HCT116 (cell line): ENCODE measurements at regions not wholly inside any gene's neighbourhood (a gene's known extent, or its start where the extent isn't known, plus 50 kb on each side); places are given as distances from the start of the nearest gene placed in this dataset.

Experiments
- ATAC-seq: fragments of 200-7000 bp; cut with Tn5 transposase; 2 replicates; pipeline ENCODE4 v1.9.1; 2020; ENCODE audit warnings: mild to moderate bottlenecking, moderate library complexity
- BruUV-seq: library from RNA; stranded (reverse); fragments of 400-500 nt; replicated peaks from 2 replicates; lab custom pipeline; 2021; lab: Mats Ljungman, UMichigan
- CTCF ChIA-PET: fragments of 300-600 bp; sonication (Branson Sonifier 250); formaldehyde crosslinking; loops from one replicate; lab custom pipeline; 2021; ENCODE audit warnings: antibody characterized with exemption; lab: Charles Lee
- POLR2A ChIA-PET: fragments of 300-600, 350-600 bp; sonication (Branson Sonifier 250); formaldehyde crosslinking; loops from one replicate; lab custom pipeline; 2021; ENCODE audit warnings: antibody characterized with exemption; lab: Charles Lee
- RAD21 ChIA-PET, 2 experiments: fragments of 300-600 bp; sonication (Branson Sonifier 250); formaldehyde crosslinking; loops; one replicate each; lab custom pipeline; 2023; ENCODE audit warnings: low total read pairs in 2 of 2; ENCODE audit not compliant: uncharacterized antibody in 2 of 2, unreplicated experiment in 2 of 2, low non-redundant PET in 1 of 2; lab: Charles Lee
- DNase-seq: peaks from one replicate; pipeline ENCODE4 v3.0.0-alpha.2; 2010; ENCODE audit warnings: low read depth, low spot score
- H2AFZ ChIP-seq: fragments of 200-600 bp; shearing (Covaris generic), sonication (generic); 2 replicates; pipeline ENCODE4 v1.6.1; 2017; ENCODE audit warnings: low read depth, mixed run types, mixed read lengths, antibody characterized with exemption, low read length; ENCODE audit not compliant: poor library complexity, severe bottlenecking
- H3K27ac ChIP-seq: 2 replicates; pipeline ENCODE4 v1.5.1; 2012; ENCODE audit warnings: low read depth, low read length
- H3K27me3 ChIP-seq: fragments of 200-600 bp; sonication (generic); 2 replicates; pipeline ENCODE4 v1.6.1; 2016; ENCODE audit warnings: mixed run types, low read length, mixed read lengths; ENCODE audit not compliant: insufficient read depth
- H3K36me3 ChIP-seq, 2 experiments: fragments of 200-500 bp in 1 of 2; fragments of 200-600 bp in 1 of 2; sonication (Bioruptor generic) in 1 of 2; sonication (generic) in 1 of 2; 2 replicates each; pipeline versions ENCODE4 v1.5.1 to v1.6.1; 2014 to 2016; ENCODE audit warnings: low read length in 2 of 2, inconsistent platforms in 1 of 2, mixed read lengths in 1 of 2, mixed run types in 1 of 2; ENCODE audit not compliant: insufficient read depth in 2 of 2, control insufficient read depth in 1 of 2
- H3K4me1 ChIP-seq, 2 experiments: fragments of 200-600 bp in 1 of 2; sonication (generic) in 1 of 2; 2 replicates each; pipeline versions ENCODE4 v1.5.1 to v1.6.1; 2012 to 2017; ENCODE audit warnings: low read length in 2 of 2, inconsistent platforms in 1 of 2, mild to moderate bottlenecking in 1 of 2, mixed read lengths in 1 of 2, mixed run types in 1 of 2, moderate library complexity in 1 of 2; ENCODE audit not compliant: insufficient read depth in 2 of 2, control insufficient read depth in 1 of 2
- H3K4me2 ChIP-seq: fragments of 200-600 bp; sonication (generic); 2 replicates; pipeline ENCODE4 v1.6.1; 2017; ENCODE audit warnings: mixed run types, low read length, mixed read lengths
- H3K4me3 ChIP-seq, 2 experiments: fragments of 200-600 bp in 1 of 2; sonication (generic) in 1 of 2; replicated peaks in 1 of 2; 2 replicates each; pipeline ENCODE4 v1.5.1; 2011 to 2016; ENCODE audit warnings: low read length in 2 of 2, control low read depth in 1 of 2, low read depth in 1 of 2, mild to moderate bottlenecking in 1 of 2, mixed read lengths in 1 of 2, mixed run types in 1 of 2
- H3K79me2 ChIP-seq: fragments of 200-600 bp; sonication (generic); 2 replicates; pipeline ENCODE4 v1.6.1; 2017; ENCODE audit warnings: mild to moderate bottlenecking, mixed run types, low read length, moderate library complexity, mixed read lengths; ENCODE audit not compliant: insufficient read depth
- H3K9ac ChIP-seq: fragments of 200-600 bp; sonication (generic); 2 replicates; pipeline ENCODE4 v1.6.1; 2016; ENCODE audit warnings: low read length, mixed read lengths
- H3K9me2 ChIP-seq: fragments of 200-600 bp; sonication (generic), shearing (Covaris generic); 2 replicates; pipeline ENCODE4 v1.6.1; 2017; ENCODE audit warnings: mixed run types, mild to moderate bottlenecking, moderate library complexity; ENCODE audit not compliant: insufficient read depth
- H3K9me3 ChIP-seq, 2 experiments: fragments of 200-500 bp in 1 of 2; fragments of 200-600 bp in 1 of 2; sonication (Bioruptor generic) in 1 of 2; sonication (generic) in 1 of 2; 2 replicates each; pipeline ENCODE4 v1.6.1; 2014 to 2017; ENCODE audit warnings: low read length in 2 of 2, mixed read lengths in 2 of 2, inconsistent platforms in 1 of 2, low read depth in 1 of 2, mild to moderate bottlenecking in 1 of 2, mixed run types in 1 of 2, moderate library complexity in 1 of 2; ENCODE audit not compliant: control insufficient read depth in 1 of 2, insufficient read depth in 1 of 2
- H4K20me1 ChIP-seq: fragments of 200-600 bp; sonication (generic), shearing (Covaris generic); 2 replicates; pipeline ENCODE4 v1.6.1; 2017; ENCODE audit warnings: mixed run types, mild to moderate bottlenecking, moderate library complexity; ENCODE audit not compliant: insufficient read depth
- CBX3 ChIP-seq: IDR thresholded peaks from 2 replicates; pipeline ENCODE4 v1.6.1; 2012; ENCODE audit warnings: low read depth
- CEBPB ChIP-seq: IDR thresholded peaks from 2 replicates; pipeline ENCODE4 v1.6.1; 2012; ENCODE audit warnings: low read depth
- EGR1 ChIP-seq: IDR thresholded peaks from 2 replicates; pipeline ENCODE4 v1.6.1; 2012; ENCODE audit warnings: low read depth
- ELF1 ChIP-seq: IDR thresholded peaks from 2 replicates; pipeline ENCODE4 v1.6.1; 2012; ENCODE audit warnings: low read depth, borderline replicate concordance
- EZH2 ChIP-seq: fragments of 200-600 bp; sonication (generic); IDR thresholded peaks from 2 replicates; pipeline ENCODE4 v1.6.1; 2017; ENCODE audit warnings: antibody characterized with exemption, mixed run types
- FOSL1 ChIP-seq: IDR thresholded peaks from 2 replicates; pipeline ENCODE4 v1.6.1; 2012; ENCODE audit warnings: low read depth
- JUND ChIP-seq: IDR thresholded peaks from 2 replicates; pipeline ENCODE4 v1.6.1; 2012
- RAD21 ChIP-seq: IDR thresholded peaks from 2 replicates; pipeline ENCODE4 v1.6.1; 2012; ENCODE audit warnings: low read depth, mild to moderate bottlenecking
- TCF7L2 ChIP-seq: IDR thresholded peaks from 2 replicates; pipeline ENCODE4 v1.7.0; 2011; ENCODE audit warnings: borderline replicate concordance, inconsistent platforms; ENCODE audit not compliant: insufficient read depth, insufficient read length; ENCODE audit errors: extremely low read depth
- YY1 ChIP-seq: IDR thresholded peaks from 2 replicates; pipeline ENCODE4 v1.6.1; 2011; ENCODE audit warnings: low read length, low read depth, moderate library complexity, mild to moderate bottlenecking; ENCODE audit not compliant: insufficient replicate concordance; ENCODE audit errors: extremely low read depth
- ZFX ChIP-seq: fragments of 450-650 bp; IDR thresholded peaks from 2 replicates; pipeline ENCODE4 v1.6.1; 2017
- intact Hi-C: fragments of 100-400 bp; cut with micrococcal nuclease; formaldehyde crosslinking; loops from 2 replicates; pipeline ENCODE4 v1.10.0; 2022
- TF ChIP-seq, protein P1 (sequence below): IDR thresholded peaks from 2 replicates; pipeline ENCODE4 v1.6.1; 2012

DNA sequence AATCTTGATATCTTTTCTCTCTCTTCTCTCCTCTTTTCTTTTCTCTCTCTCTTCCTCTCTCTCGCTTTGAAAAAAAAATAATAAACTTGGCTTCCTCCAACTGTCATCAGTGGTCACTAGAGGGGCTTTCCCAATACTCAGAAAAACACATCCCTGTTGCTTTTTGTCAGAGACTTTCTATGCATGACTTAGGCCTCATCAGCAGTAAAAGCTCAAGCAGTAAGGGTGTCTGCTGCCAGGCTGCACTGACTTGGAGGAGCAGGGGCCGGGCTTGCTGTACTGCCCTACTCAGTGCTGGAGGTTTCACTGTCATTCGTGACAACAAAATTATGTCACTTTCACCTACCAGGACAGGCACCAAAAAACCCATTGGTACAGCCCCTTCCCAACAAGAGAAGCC lies 272.0 kb downstream of the ADGB start:
- no TSS peak for BruUV-seq
- no peak overlapping the region for H3K9ac ChIP-seq
- H3K9me3 ChIP-seq = no peaks in the 10 kb centered on the region
- ChIA-PET POLR2A (no interaction called here), CTCF (no interaction called here), RAD21 (no interaction called here)
- H3K79me2 ChIP-seq = no peaks in the 10 kb centered on the region
- H3K4me2 ChIP-seq = no peak overlapping the region
- intact Hi-C loops = no loop called here
- TF ChIP-seq ZFX (no peak), TCF7L2 (no peak), EZH2 (no peak), YY1 (no peak), CBX3 (no peak), CEBPB (no peak), ELF1 (no peak), RAD21 (no peak), FOSL1 (no peak), EGR1 (no peak), JUND (no peak)
- TF ChIP-seq, protein P1, sequence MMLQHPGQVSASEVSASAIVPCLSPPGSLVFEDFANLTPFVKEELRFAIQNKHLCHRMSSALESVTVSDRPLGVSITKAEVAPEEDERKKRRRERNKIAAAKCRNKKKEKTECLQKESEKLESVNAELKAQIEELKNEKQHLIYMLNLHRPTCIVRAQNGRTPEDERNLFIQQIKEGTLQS = no peak
- H3K4me3 ChIP-seq = no peak overlapping the region
- no peak overlapping the region for H2AFZ ChIP-seq
- no peak for ATAC-seq
- no peaks in the 10 kb centered on the region for H3K36me3 ChIP-seq
- no peak for DNase-seq
- no peaks in the 10 kb centered on the region for H3K4me1 ChIP-seq
- H4K20me1 ChIP-seq = no peaks in the 10 kb centered on the region
- H3K27me3 ChIP-seq = no peaks in the 10 kb centered on the region
- no peaks in the 10 kb centered on the region for H3K9me2 ChIP-seq
- no peak overlapping the region for H3K27ac ChIP-seq
